NCI-H2171 (cell line): ENCODE measurements at regions not wholly inside any gene's neighbourhood (a gene's known extent, or its start where the extent isn't known, plus 50 kb on each side); places are given as distances from the start of the nearest gene placed in this dataset.

ENCODE experiments used
- DNase-seq: peaks from one replicate; lab custom pipeline; 2025; lab: John Stamatoyannopoulos, UW

DNA sequence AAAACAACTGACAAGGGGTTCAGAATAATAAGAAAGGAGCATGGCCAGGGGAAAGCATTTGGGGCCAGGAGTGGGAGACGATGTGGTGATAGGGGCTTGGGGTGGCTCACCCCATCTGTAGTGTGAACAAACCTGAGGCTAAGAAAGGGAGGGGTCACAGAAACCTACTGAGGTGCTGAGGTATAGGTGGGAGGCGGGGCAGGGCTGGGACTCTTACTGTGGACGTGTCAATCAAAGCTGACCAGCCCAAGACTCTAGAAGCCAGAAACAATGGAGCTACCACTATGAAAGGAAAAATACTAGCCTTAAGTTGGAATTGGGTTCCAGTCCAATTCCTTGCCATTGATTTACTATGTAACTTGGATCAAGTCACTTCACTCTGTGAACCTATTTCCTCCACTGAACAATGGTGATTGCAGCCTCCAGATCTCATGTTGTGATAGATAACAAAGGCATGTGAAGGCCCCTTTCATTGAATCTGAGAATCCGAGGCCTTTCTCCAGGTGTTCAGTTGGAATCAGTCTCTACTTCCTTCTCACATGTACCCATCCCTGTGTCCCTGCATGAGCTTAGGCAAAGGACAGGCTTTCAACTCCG, 260.9 kb upstream of the HES1 start:
- no peak for DNase-seq

DNA sequence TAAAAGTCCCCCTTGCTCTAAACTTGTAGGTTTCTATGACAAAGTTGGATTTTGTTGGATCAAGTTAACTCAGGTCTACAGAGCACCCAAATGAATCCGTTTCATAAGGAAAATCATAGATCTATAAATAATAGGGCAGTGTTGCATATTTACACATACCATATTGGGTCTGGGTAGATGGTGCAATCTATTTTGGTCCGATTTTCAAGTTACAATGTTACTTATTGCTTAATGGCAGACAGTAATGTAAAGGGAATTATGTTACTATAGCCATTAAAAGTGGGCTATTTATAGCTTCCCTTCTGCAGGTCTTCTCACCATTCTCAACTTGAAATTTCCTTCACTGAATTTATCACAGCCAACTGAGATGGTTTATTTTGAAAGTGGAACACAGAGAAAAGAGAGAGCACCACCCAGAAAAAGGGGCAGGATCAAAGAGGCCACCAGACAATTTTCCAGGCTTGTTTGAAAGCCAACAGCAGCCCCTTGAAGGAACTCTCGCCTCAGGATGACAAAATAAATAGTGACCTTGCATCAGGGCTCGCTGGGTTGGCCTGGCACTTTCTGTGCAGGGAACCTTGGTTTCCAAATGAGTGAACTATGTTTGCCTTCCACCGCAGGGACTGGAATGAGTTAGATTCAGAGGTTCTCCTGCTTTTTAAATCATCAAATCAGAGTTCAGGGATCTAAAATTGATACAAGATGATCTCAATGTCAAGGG, 260.2 kb upstream of the HES1 start:
- DNase-seq = no peak

DNA sequence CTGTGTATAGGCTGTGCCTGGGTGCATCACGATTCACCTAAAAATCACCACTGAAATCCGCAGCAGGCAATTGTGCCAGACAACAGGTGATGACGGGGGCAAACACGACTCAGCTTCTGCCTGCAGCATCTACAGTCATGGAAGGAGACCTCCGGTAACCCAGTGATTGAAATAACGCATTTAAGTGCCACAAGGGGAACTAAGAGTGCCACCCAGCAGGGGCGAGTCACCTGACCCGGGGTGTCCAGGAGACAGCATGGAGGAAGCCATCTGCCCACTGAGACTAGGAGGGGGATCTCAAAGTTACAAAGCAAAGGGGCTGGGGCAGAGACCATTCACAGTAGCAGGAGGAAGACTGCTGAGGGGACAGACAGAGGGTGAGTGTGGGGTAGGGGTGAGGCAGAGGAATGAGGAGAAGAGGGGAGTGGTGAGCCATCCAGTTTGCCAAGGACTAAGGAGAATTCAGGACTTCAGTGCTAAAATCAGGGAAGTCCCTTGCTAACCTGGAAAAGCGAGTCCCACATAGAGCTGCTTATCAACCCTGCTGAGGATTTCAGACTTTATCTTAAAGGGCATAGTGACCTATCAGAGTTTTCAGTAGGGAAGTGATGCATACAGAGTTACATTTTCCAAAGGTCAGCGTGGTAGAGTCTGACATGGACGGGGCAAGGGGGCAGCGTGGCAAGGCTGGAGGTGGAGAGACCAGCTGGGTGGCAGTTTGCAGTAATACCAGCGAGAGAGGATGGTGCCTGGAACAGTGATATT, 256.7 kb upstream of the HES1 start:
- DNase-seq = no peak

DNA sequence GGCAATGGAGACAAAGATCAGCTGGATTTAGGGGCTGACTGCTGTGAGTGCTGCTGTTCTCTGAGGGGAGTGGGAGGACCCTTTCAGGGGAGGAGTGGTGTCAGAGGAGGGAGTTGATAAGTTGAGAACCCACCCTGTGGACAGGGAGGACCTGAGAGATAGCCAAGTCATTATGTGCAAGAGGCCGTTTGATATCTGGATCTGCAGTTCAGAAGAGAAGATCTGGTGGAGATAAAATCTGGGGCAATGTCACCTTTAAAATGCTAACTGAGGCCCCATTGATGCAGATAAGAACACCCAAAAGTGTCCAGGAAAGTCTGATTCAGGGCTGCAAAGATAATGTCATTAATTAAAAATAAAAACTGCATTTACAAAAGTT, 256.1 kb upstream of the HES1 start:
- DNase-seq = no peak

DNA sequence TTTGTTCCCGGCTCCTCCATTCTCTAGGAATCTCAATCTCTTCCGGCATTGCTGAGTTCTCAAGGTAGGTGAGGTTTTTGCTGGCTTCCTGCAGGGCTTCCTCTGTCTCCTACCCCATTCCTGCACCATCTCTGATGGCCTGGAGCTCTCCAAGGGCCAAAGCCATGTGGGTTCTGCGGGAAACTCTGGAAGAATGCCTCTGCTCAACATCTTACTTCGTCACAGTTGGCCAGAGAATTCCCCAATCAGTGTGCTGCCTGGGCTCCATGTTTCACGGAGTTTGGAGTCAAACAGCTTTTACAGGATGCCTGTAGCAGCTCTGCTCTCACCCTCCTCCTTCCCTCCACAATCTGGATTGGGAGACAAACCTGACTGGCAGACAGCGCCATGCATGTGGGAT, 253.9 kb upstream of the HES1 start:
- DNase-seq = no peak

DNA sequence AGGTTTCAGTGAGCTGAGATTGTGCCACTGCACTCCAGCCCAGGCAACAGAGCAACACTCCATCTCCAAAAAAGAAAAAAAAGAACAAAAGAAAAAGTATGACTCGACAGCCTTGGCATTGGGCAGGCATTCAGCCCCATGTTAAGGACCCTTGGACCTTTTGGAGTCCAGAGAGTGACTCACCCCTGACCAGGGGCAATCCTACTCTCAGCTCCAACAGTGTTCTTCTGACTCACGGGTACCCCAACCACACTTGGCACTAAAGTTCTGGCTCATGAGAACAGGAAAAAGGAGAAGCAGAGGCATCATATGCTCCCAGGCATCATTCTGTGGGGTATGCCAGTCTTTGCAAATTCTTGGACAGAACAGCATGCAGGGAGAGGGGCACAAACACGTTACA, 252.4 kb upstream of the HES1 start:
- DNase-seq = no peak

DNA sequence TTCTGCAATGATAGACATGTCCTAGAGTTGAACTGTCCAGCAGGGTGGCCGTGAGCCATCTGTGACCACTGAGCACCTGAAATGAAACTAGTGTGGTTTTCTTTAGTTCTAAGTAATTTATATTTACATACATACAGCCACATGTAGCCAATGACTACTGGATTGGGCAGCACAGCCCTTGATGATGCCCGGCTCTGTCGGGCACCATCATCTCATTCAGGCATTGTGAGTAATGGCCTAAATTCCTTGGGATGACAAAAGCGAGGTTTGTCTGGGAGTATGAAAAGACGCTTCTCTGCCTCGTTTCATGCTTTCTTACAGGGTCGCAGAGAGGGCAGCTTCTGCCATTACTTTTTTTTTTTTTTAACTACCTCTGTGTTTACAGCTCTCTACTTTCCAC, 251.9 kb upstream of the HES1 start:
- no peak for DNase-seq

DNA sequence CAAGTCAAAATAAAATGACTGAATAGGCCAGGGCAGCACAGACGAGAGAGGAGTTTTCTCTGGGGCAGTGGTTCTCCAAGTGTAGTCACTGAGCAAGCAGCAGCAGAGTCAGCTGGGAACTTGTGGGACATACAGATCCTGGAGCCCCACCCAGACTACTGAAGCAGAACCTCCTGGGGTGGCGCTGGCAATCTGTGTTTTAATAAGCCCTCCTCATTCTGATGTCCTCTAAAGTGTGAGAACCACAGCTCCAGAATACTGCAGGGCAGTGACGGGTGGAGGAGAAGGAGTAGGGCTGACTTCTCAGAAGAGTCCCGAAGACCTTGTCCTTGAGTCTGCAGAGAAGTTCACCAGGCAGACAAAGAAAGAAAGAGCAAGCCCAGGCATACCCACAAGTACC, 251.3 kb upstream of the HES1 start:
- DNase-seq = no peak

DNA sequence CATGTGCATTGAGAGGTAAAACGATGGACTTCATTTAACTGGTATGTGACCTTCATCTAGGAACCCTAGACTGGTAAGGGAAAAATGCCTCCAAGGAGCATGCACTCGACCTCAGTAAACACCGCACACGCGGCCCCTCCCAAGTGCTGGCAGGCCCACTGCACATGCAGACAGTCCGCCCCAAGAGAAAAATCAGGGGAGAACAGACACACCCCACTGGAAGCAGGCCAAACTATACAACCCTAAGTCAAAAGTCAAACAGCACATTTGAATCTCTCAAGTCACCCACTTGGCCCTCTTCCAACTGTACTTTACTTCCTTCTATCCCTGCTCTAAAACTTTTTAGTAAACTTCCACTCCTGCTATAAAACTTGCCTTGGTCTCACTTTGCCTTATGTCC, 250.1 kb upstream of the HES1 start:
- DNase-seq = no peak

DNA sequence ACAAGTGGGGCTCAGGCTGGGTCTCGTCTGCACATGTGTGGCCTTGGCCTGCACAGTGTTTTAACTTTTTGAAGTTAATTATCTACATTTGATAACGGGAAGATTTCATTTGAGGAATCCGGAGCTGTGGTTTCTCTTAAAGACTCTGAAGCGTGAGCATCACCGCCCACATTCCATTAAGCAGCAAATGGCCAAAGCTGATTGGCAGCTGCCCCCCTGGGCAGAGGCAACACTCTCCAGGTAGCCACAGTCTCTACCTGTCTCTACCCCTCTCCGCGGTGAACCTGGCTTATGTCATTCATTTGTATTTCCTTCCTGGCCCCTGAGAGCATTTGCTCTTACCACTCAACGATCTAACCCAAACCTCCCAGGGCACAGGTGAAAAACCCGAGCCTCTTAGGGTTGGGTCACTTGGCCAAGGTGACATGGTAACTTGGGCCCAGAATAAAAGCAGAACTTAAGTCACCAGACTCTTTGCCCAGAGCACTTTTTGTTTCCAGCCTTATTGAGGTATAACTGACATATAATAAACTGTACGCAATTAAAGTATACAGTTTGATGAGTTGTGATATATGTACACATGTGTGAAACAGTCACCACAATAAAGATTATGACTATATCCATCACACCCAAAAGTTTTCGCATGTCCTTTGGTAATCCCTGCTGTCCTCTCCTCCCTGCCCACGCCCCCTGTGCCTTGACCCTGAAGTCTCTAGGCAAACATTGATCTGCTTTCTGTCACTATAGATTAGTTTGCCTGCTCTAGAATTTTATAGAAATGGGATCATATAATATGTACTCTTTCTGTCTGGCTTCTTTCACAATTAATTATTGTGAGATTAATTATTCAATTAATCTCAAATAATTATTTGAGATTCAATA, 245.7 kb upstream of the HES1 start:
- no peak for DNase-seq

DNA sequence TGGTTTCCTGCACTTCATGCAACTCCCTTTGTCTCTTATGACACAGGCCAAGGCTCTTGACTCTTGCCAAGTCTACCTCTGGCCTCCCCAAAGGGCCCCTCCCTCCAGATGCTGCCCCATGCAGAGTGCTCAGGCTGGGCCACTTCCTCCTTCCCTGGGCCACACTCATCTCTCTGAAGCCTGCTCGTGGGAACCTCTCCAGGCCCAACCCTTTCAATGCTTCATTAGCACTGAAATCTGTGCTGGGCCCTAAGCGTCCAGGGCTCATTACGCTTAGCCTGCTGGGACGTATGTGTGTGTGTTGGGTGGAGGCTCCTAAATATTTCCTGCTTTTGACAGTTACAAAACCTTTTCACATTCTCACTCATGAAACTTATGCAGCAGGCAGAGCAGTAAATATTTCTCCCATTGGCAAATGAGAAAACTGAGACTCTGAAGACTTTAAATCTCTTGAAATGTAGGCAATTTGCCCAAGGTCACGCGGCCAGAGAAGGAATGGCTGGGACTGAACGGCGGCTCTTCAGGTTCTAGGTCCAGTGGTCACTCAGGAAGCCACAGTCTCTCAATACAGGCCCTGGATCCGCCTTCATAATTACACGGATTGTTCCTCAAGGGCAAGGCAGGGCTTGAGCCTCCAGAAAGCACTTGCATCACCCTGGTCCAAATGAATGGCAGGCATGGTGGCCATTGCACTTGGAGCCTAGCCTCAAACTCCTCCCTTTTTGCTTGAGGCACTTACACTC, 241.7 kb upstream of the HES1 start:
- DNase-seq = no peak

DNA sequence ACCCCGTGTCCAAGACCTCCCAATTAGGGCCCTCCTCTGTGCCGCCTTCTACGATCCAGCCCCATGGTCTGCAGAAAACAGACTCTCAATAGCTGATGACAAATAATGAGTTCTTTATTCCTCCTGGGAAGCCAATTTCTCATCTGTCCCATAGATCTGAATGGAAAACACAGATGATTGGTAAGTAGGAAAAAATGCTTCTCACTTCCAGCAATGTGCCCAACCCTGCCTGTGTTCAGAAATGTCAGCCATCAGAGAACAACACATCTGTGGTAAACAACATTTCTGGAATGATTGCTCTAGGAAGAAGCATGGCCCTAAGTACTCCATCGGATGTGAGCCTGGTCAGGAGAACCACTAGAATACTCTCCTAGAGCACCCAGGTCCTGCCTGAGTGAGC, 240.5 kb upstream of the HES1 start:
- DNase-seq = no peak

DNA sequence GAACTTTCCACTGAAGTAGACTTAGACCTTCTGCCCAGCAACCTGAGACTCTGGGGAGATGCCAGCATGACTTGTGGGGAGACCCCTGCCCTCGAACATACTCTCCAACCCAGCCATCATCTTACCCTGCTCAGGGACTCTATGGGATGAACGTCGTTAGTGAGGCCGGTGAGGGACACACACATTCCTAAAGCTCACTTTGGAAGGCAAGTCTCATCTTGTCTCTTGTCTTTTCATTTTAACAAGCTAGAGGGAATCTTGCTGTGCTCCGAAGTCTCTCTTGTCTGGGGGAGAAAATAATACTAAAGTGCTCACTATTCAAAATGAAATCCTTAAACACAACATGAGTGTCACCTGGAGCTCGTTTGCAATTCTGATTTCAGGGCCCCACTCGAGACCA, 239.5 kb upstream of the HES1 start:
- no peak for DNase-seq

DNA sequence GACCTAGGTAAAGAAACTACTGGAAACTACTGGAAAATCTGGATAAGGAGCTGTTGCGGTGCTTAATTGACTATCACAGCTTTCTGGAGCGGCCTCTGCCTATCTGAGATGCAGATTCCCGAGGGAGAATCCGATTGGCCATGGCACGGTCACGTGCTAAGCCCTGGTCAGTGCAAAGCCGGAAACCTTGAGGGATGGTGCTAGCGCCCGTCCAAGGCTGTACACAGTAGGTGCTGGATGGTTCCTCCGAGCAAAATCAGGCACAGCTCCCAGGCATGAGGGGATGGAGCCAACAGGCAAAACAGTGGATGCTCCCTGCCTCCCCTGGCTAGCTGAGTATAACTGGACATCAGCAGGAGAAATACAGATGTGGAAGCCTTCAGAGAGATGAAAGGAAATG, 238.7 kb upstream of the HES1 start:
- no peak for DNase-seq

DNA sequence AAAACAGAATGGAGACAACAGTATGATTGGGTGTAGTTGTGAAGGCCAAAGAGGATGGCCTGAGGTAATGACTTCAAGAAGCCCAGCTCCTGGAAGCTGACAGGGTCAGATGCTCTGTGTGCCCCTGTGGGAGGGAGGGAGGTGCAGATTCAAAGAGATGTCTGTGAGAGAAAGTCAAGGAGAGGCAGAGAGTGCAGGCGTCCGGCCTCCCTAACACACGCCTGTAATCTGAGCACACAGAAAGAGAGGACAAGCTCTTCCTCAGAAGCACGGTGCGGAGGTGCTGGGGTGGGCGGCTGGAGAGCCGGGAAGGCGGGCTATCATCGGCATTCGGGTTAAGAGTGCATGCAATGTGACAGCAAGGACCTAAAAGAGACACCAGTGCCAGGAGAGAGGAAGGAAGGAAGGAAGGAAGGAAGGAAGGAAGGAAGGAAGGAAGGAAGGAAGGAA, 238.2 kb upstream of the HES1 start:
- no peak for DNase-seq

DNA sequence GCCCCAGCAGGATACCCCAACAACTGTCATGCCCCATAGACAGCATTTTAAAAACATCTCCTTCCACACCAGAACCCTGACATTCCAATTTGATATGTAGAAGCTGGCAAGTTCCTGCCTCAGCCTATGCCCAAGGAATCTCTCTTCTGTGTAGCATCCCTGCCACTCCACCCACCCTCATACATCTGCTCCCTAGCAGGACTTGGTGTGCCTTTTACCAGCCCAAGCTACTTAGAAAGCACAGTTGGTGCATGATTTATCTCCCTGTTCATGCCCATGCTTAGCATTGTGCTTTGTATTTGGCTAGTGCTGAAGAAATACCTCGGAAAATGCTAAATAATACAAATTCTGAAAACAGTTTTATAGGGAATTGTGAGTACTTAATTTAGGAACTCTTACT, 236.9 kb upstream of the HES1 start:
- DNase-seq = no peak

DNA sequence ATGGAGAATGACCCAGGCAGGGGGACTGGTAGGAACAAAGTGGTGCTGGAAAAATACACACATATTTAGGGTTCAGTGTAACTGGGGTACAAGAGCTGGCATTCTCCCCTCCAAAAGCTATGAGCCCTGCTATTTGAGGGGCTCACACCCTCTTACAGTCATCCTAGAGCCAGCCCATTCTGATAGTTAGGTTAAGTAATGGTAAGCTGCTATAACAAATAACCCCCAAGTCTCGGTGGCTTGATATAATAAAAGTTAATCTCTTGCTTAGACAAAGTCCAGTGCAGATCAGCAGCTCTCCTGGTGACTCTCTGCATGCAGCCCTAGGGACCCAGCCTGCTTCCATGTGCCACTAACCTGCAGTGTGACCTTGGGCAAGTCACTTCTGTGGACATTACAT, 234.9 kb upstream of the HES1 start:
- DNase-seq = no peak

DNA sequence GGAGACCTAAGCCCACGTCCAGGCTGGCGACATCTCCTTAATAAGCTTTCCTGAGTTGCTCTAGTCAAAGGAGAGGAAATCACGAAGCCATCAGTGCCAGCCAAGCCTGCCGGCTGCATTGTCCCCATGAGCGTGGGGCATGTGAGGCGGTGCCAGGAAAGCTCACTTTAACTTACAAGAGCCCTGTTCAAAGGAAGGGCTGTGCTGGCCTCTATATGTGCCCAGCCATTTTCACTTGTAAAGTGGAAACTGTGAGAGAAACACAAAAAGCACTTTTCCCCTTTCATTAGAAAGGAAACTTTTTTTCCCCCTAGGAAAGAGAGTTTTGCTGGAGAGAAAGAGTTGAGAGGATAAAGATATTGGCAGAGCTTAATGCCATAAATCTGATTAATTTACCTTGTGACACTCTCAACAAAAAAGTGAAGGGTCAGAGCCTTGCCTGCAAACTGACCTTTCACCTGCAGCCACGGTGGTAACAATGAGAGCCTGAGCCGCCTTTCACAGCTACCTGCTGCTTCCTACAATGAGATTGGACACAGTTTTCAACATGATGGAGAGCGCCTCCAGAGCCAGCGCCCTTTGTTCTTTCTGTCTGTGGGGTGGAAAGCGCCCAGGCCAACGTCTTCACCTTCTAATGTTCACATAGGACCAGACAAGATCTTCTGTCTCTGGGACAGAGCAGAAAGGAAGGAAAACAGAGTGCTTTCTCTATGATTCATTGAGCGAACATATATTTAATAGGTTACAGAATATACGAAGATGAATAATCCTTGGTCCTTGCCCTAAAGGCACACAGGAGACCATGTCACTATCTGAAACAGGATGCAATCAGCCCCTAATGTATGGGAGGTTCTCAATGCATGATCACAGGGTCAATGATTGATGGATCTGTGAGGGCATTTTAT, 233.1 kb upstream of the HES1 start:
- DNase-seq = no peak

DNA sequence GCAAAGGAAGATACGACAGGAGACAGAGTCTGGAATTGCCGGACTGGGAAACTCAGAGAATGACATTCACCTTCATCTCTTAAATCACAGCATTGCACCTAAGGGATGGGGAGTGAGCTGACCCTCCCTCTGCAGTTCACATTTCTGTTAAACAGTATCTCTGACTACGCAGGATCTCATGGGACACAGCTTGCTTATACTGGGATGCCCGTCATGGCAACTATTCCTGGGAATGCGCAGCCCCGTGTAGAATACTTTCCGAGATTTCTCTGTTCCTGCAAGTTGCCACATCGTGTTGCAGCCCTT, 232.5 kb upstream of the HES1 start:
- DNase-seq = no peak

DNA sequence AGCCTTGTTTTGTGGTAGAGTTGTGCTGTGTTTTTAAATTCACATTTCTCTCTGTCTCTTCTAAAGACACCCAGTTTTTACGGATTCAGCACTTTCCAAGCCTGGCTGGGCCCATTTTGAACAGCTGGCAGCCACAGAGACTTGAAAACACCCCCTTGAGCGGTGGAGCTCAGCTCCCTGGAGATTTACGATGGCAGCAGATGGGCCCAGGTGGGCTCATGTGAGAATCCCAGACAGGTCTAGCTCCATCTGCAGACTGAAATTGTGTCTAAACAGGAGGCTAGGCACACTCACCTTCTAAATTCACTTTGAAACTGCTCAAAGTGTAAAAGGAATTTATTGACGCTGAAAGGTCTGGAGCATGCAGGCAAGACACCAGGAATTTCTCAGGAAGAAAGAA, 232.0 kb upstream of the HES1 start:
- DNase-seq = peak; percentile 90
